Vagina (tissue), 2 donors: ENCODE measurements at regions not wholly inside any gene's neighbourhood (a gene's known extent, or its start where the extent isn't known, plus 50 kb on each side); places are given as distances from the start of the nearest gene placed in this dataset.

ENCODE experiments used
- DNase-seq, 2 donors: peaks; one replicate each; pipeline ENCODE4 v3.0.0-alpha.2; 2017; ENCODE audit errors: extremely low spot score in 2 of 2
- H3K27ac ChIP-seq: fragments of 200-600 bp; sonication (generic); one replicate; pipeline ENCODE4 v1.5.1; 2019
- H3K27me3 ChIP-seq: fragments of 200-600 bp; sonication (generic); one replicate; pipeline ENCODE4 v1.5.1; 2019
- H3K36me3 ChIP-seq, 2 donors: fragments of 200-600 bp; sonication (generic); one replicate each; pipeline ENCODE4 v1.5.1; 2017 to 2019
- H3K4me1 ChIP-seq: fragments of 200-600 bp; sonication (generic); one replicate; pipeline ENCODE4 v1.5.1; 2019
- H3K4me3 ChIP-seq, 2 donors: fragments of 200-600 bp; sonication (generic); 1 replicate in 1 of 2; 2 replicates in 1 of 2; pipeline ENCODE4 v1.5.1; 2016 to 2019
- H3K9me3 ChIP-seq: fragments of 200-600 bp; sonication (generic); one replicate; pipeline ENCODE4 v1.5.1; 2019
- CTCF ChIP-seq, 3 experiments: fragments of 450-650 bp in 2 of 3; fragments of 200-600 bp in 1 of 3; sonication (generic) in 1 of 3; IDR thresholded peaks; one replicate each; pipeline ENCODE4 v1.5.1; 2017 to 2019; ENCODE audit warnings: antibody characterized with exemption in 3 of 3, mild to moderate bottlenecking in 2 of 3, moderate library complexity in 2 of 3
- POLR2A ChIP-seq, 2 donors: fragments of 450-650 bp; IDR thresholded peaks; one replicate each; pipeline ENCODE4 v1.6.1; 2017; ENCODE audit warnings: antibody characterized with exemption in 2 of 2, mild to moderate bottlenecking in 2 of 2, moderate library complexity in 2 of 2
- POLR2AphosphoS5 ChIP-seq, 2 donors: sonication (generic); formaldehyde crosslinking; IDR thresholded peaks; one replicate each; pipeline ENCODE4 v1.9.0; 2017; ENCODE audit warnings: antibody characterized with exemption in 2 of 2, mild to moderate bottlenecking in 2 of 2, low read depth in 1 of 2; ENCODE audit not compliant: insufficient read depth in 1 of 2
- intact Hi-C: fragments of 100-400 bp; cut with DNase I; formaldehyde crosslinking; loops from one replicate; pipeline ENCODE4 v1.15.1; 2023

- Histone ChIP-seq H3K36me3 (no peaks in the 10 kb centered on the region), H3K27ac (no peak overlapping the region), H3K9me3 (no peaks in the 10 kb centered on the region), H3K27me3 (no peaks in the 10 kb centered on the region), H3K4me1 (no peaks in the 10 kb centered on the region), H3K4me3 (no peak overlapping the region)
- TF ChIP-seq CTCF (IDR thresholded peaks at IDR 0.05) (no peak), POLR2A (IDR thresholded peaks at IDR 0.05) (no peak), POLR2AphosphoS5 (IDR thresholded peaks at IDR 0.05; ENCODE audit: insufficient read depth in 1 of 2, low read depth in 1 of 2) (no peak)
- no peak for DNase-seq
- intact Hi-C loops: no loop called here
These were observed 140.8 kb downstream of the CEMIP2 start for GRCh38 chr9:71627537-71627936.

DNA sequence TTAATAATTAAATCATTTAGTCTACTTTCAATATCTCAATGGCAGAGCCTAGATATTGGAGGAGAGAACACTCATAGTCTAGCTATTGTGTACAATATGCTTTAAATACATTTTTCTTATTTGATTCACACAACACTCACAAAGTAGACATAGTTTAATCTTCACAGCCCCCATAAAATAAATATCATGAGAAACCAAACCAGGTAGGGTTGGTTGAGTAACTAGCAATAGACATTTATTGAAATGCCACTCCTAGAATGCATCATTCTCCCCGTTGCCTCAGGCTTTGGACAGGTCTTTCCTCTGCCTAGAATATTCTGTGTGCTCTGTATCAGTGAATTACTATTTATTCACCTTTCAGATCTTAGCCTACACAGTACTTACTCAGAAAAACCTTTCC lies 141.9 kb downstream of the CEMIP2 start:
- no peak for DNase-seq
- Histone ChIP-seq H3K4me3 (no peak overlapping the region), H3K9me3 (no peaks in the 10 kb centered on the region), H3K27me3 (no peaks in the 10 kb centered on the region), H3K4me1 (no peaks in the 10 kb centered on the region), H3K36me3 (no peaks in the 10 kb centered on the region), H3K27ac (no peak overlapping the region)
- TF ChIP-seq POLR2AphosphoS5 (IDR thresholded peaks at IDR 0.05; ENCODE audit: insufficient read depth in 1 of 2, low read depth in 1 of 2): no peak
- no peak for TF ChIP-seq CTCF (IDR thresholded peaks at IDR 0.05)
- TF ChIP-seq POLR2A (IDR thresholded peaks at IDR 0.05): no peak
- intact Hi-C loops: no loop called here

DNA sequence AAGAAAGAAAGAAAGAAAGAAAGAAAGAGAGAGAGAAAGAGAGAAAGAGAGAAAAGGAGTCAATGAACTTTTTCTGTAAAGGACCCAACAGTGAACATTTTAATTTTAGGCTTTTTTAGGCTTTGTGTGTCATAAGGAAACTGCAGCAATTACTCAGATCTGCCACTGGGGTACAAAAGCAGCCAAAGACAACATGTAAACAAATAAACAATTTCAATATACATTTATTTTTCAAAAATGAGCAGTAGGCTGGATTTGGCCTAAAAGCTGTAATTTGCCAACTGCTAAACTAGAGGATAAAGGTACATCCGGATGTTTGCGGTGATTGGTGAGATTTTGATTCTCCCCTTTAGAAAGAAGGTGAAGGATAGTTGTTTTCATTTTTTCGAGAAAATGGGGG lies 143.6 kb downstream of the CEMIP2 start:
- no peaks in the 10 kb centered on the region for H3K27me3 ChIP-seq
- intact Hi-C loops: no loop called here

GRCh38 chr9:71620746-71621145 lies 147.6 kb downstream of the CEMIP2 start:
- H3K9me3 ChIP-seq: no peaks in the 10 kb centered on the region
- H3K27me3 ChIP-seq: no peaks in the 10 kb centered on the region
- H3K4me3 ChIP-seq: no peak overlapping the region
- TF ChIP-seq POLR2A (IDR thresholded peaks at IDR 0.05) (no peak), POLR2AphosphoS5 (IDR thresholded peaks at IDR 0.05; ENCODE audit: insufficient read depth in 1 of 2, low read depth in 1 of 2) (no peak), CTCF (IDR thresholded peaks at IDR 0.05) (no peak)
- no peak for DNase-seq
- no peaks in the 10 kb centered on the region for H3K36me3 ChIP-seq
- intact Hi-C loops: no loop called here
- no peaks in the 10 kb centered on the region for H3K4me1 ChIP-seq
- H3K27ac ChIP-seq: no peak overlapping the region

More for the DNA sequence above, 143.6 kb downstream of the CEMIP2 start:
- DNase-seq: no peak
- H3K4me1 ChIP-seq: no peaks in the 10 kb centered on the region
- no peaks in the 10 kb centered on the region for H3K9me3 ChIP-seq
- H3K27ac ChIP-seq: no peak overlapping the region
- H3K4me3 ChIP-seq: no peak overlapping the region
- H3K36me3 ChIP-seq: no peaks in the 10 kb centered on the region
- TF ChIP-seq POLR2A (IDR thresholded peaks at IDR 0.05) (no peak), POLR2AphosphoS5 (IDR thresholded peaks at IDR 0.05; ENCODE audit: insufficient read depth in 1 of 2, low read depth in 1 of 2) (no peak), CTCF (IDR thresholded peaks at IDR 0.05) (no peak)

DNA sequence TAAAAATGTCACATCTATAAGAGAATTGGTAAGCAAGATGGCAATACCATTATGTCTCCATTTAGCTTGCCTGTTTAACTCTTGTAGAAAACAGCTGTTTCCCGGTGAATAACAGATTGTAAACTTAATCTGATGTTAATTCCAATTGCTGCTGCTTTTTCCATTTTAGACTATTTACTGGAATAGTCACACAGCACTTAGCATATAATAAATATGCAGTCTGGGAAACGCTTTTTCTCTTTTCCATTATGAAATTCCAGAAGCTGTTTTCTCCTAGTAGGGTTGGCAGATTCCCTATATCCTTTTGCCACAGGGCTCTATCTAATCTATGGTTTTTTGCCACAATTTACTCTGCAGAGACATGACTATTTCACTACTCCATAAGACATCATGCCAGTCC lies 148.0 kb downstream of the CEMIP2 start:
- Histone ChIP-seq H3K36me3 (no peaks in the 10 kb centered on the region), H3K27me3 (no peaks in the 10 kb centered on the region), H3K4me1 (no peaks in the 10 kb centered on the region), H3K9me3 (no peaks in the 10 kb centered on the region), H3K4me3 (no peak overlapping the region), H3K27ac (no peak overlapping the region)
- TF ChIP-seq CTCF (IDR thresholded peaks at IDR 0.05): no peak
- TF ChIP-seq POLR2AphosphoS5 (IDR thresholded peaks at IDR 0.05; ENCODE audit: insufficient read depth in 1 of 2, low read depth in 1 of 2): no peak
- TF ChIP-seq POLR2A (IDR thresholded peaks at IDR 0.05): no peak
- DNase-seq: no peak
- intact Hi-C loops: no loop called here
